IMR-90 (cell line): ENCODE measurements at regions not wholly inside any gene's neighbourhood (a gene's known extent, or its start where the extent isn't known, plus 50 kb on each side); places are given as distances from the start of the nearest gene placed in this dataset.

Experiments
- ATAC-seq: fragments of 200-7000 bp; cut with Tn5 transposase; 2 replicates; pipeline ENCODE4 v1.9.1; 2020; ENCODE audit warnings: low read depth, mild to moderate bottlenecking, moderate library complexity
- BruUV-seq: library from RNA; stranded (reverse); fragments of 400-500 nt; replicated peaks from 2 replicates; lab custom pipeline; 2021; lab: Mats Ljungman, UMichigan
- CTCF ChIA-PET: fragments of 300-600 bp; formaldehyde crosslinking; extraction: SDS; loops from one replicate; lab custom pipeline; 2021; ENCODE audit warnings: antibody characterized with exemption; lab: Yijun Ruan, JAX
- POLR2A ChIA-PET: fragments of 300-600 bp; sonication (Branson Sonifier 250); formaldehyde crosslinking; loops from one replicate; lab custom pipeline; 2022; ENCODE audit warnings: antibody characterized with exemption; ENCODE audit not compliant: unreplicated experiment; lab: Charles Lee
- DNase-seq: peaks from one replicate; pipeline ENCODE4 v3.0.0; 2013
- H2AFZ ChIP-seq: replicated peaks from 2 replicates; pipeline ENCODE3; 2013; ENCODE audit warnings: low read length, mild to moderate bottlenecking; ENCODE audit not compliant: poor library complexity
- H2AK5ac ChIP-seq: 2 replicates; pipeline ENCODE4 v1.6.1; 2013; ENCODE audit warnings: low read depth, low read length, inconsistent platforms
- H2AK9ac ChIP-seq: replicated peaks from 2 replicates; pipeline ENCODE3; 2013; ENCODE audit warnings: mild to moderate bottlenecking, low read depth, low read length, moderate library complexity; ENCODE audit not compliant: poor library complexity
- H2BK120ac ChIP-seq: 2 replicates; pipeline ENCODE4 v1.6.1; 2013; ENCODE audit warnings: low read depth, low read length, inconsistent platforms
- H2BK15ac ChIP-seq: 3 replicates; pipeline ENCODE4 v1.6.1; 2013; ENCODE audit warnings: low read depth, low read length, inconsistent platforms
- H2BK20ac ChIP-seq: 2 replicates; pipeline ENCODE4 v1.6.1; 2013; ENCODE audit warnings: low read depth, mild to moderate bottlenecking, inconsistent platforms, low read length, moderate library complexity
- H2BK5ac ChIP-seq: 2 replicates; pipeline ENCODE4 v1.6.1; 2013; ENCODE audit warnings: mild to moderate bottlenecking, low read depth, low read length, inconsistent platforms; ENCODE audit not compliant: poor library complexity, severe bottlenecking
- H3K14ac ChIP-seq: replicated peaks from 2 replicates; pipeline ENCODE4 v1.6.1; 2013; ENCODE audit warnings: low read depth, low read length, inconsistent platforms
- H3K18ac ChIP-seq: 2 replicates; pipeline ENCODE4 v1.6.1; 2013; ENCODE audit warnings: low read depth, low read length, control low read depth
- H3K23ac ChIP-seq: 2 replicates; pipeline ENCODE4 v1.6.1; 2013; ENCODE audit warnings: low read depth, low read length, inconsistent platforms
- H3K27ac ChIP-seq: 2 replicates; pipeline ENCODE4 v1.5.1; 2013; ENCODE audit warnings: mild to moderate bottlenecking, control low read depth, low read length; ENCODE audit not compliant: insufficient read depth
- H3K27me3 ChIP-seq: 2 replicates; pipeline ENCODE4 v1.6.1; 2013; ENCODE audit warnings: low read length; ENCODE audit not compliant: control insufficient read depth, insufficient read depth
- H3K36me3 ChIP-seq: 2 replicates; pipeline ENCODE4 v1.6.1; 2013; ENCODE audit warnings: low read length, mixed read lengths; ENCODE audit not compliant: control insufficient read depth, insufficient read depth
- H3K4ac ChIP-seq: 2 replicates; pipeline ENCODE4 v1.6.1; 2013; ENCODE audit warnings: low read depth, low read length, inconsistent platforms
- H3K4me1 ChIP-seq: 2 replicates; pipeline ENCODE4 v1.6.1; 2013; ENCODE audit warnings: low read length, mixed read lengths; ENCODE audit not compliant: control insufficient read depth, insufficient read depth
- H3K4me2 ChIP-seq: 2 replicates; pipeline ENCODE4 v1.6.1; 2013; ENCODE audit warnings: low read depth, mild to moderate bottlenecking, control low read depth, low read length, moderate library complexity
- H3K4me3 ChIP-seq: 2 replicates; pipeline ENCODE4 v1.5.1; 2013; ENCODE audit warnings: low read depth, mild to moderate bottlenecking, control low read depth, low read length, moderate library complexity; ENCODE audit not compliant: insufficient read depth
- H3K56ac ChIP-seq: 2 replicates; pipeline ENCODE4 v1.6.1; 2013; ENCODE audit warnings: low read length, inconsistent platforms; ENCODE audit not compliant: insufficient read depth; ENCODE audit errors: extremely low read depth
- H3K79me1 ChIP-seq, 2 experiments: 2 replicates each; pipeline ENCODE4 v1.6.1; 2013; ENCODE audit warnings: low read length in 2 of 2, inconsistent platforms in 1 of 2, low read depth in 1 of 2
- H3K9ac ChIP-seq: 2 replicates; pipeline ENCODE4 v1.6.1; 2013; ENCODE audit warnings: low read depth, low read length, control low read depth
- H3K9me1 ChIP-seq: 2 replicates; pipeline ENCODE4 v1.6.1; 2013; ENCODE audit warnings: low read length, inconsistent platforms; ENCODE audit not compliant: insufficient read depth
- H3K9me3 ChIP-seq: 2 replicates; pipeline ENCODE4 v1.6.1; 2013; ENCODE audit warnings: low read length; ENCODE audit not compliant: control insufficient read depth, insufficient read depth
- H4K20me1 ChIP-seq: 2 replicates; pipeline ENCODE4 v1.6.1; 2013; ENCODE audit warnings: low read length, inconsistent platforms; ENCODE audit not compliant: insufficient read depth
- H4K5ac ChIP-seq: 2 replicates; pipeline ENCODE4 v1.6.1; 2013; ENCODE audit warnings: mild to moderate bottlenecking, low read depth, low read length, control low read depth
- H4K8ac ChIP-seq, 2 experiments: 2 replicates each; pipeline ENCODE4 v1.6.1; 2013; ENCODE audit warnings: low read depth in 2 of 2, low read length in 2 of 2, control low read depth in 1 of 2, inconsistent platforms in 1 of 2
- H4K91ac ChIP-seq: 2 replicates; pipeline ENCODE4 v1.6.1; 2013; ENCODE audit warnings: low read depth, low read length, inconsistent platforms; ENCODE audit not compliant: insufficient read depth
- MAFK ChIP-seq: IDR thresholded peaks from 2 replicates; pipeline ENCODE4 v1.6.1; 2012; ENCODE audit warnings: low read depth, low read length, improper control_type of control experiment
- SMC3 ChIP-seq: fragments of 150-350 bp; IDR thresholded peaks from 2 replicates; pipeline ENCODE4 v1.6.1; 2016; ENCODE audit warnings: low read depth, mild to moderate bottlenecking, antibody characterized with exemption, low read length, moderate library complexity
- WGBS, 2 experiments: methylation state at CpG; one replicate each; pipeline versions ENCODE4 v1.1.5 to v1.1.7; 2013; ENCODE audit warnings: missing lambda C conversion rate in 2 of 2; ENCODE audit not compliant: insufficient read length in 1 of 2; ENCODE audit errors: extremely low coverage in 2 of 2; 5-methylcytosine and 5-hydroxymethylcytosine counted together
- dilution Hi-C: fragments of 300-500 bp; cut with HindIII; formaldehyde crosslinking; loops from one replicate; pipeline ENCODE4 v1.14.3; 2018; ENCODE audit warnings: low sequenced_read_pairs; ENCODE audit not compliant: unreplicated experiment
- in situ Hi-C: fragments of 300-500 bp; cut with MboI; formaldehyde crosslinking; loops from 3 replicates; pipeline ENCODE4 v1.14.3; 2019; ENCODE audit warnings: low sequenced_read_pairs, inconsistent platforms, mixed read lengths
- intact Hi-C: fragments of 100-400 bp; cut with micrococcal nuclease; formaldehyde crosslinking; loops from 2 replicates; pipeline ENCODE4 v1.10.0; 2022

DNA sequence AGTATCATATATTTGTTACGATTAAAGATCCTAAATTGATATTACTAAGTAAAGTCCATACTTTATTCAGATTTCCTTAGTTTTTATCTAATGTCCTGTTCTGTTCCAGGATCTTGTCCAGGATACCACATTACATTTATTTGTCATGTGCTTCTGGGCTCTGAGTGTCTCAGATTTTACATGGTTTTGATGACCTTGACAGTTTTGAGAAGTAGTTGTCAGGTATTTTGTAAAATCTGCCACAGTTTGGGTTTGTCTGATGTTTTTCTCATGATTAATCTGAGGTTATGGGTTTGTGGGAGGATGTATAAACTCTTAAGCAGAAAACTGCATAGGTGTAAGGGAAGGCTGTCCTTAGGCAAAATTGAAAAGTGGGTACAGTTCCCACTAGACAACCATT, 109.9 kb upstream of the BMP5 start:
- Histone ChIP-seq H3K4me2 (no peak overlapping the region), H2BK20ac (no peak overlapping the region), H3K36me3 (no peaks in the 10 kb centered on the region), H3K14ac (no peak overlapping the region), H3K79me1 (no peaks in the 10 kb centered on the region), H4K5ac (no peak overlapping the region), H2AFZ (no peak overlapping the region), H3K4me1 (no peaks in the 10 kb centered on the region), H4K91ac (no peak overlapping the region), H2AK9ac (no peak overlapping the region), H2BK5ac (no peak overlapping the region), H3K9me1 (no peaks in the 10 kb centered on the region), H3K4me3 (no peak overlapping the region), H3K18ac (no peak overlapping the region), H2AK5ac (no peak overlapping the region), H4K8ac (no peak overlapping the region), H3K23ac (no peak overlapping the region), H4K20me1 (no peaks in the 10 kb centered on the region), H3K27ac (no peak overlapping the region), H3K27me3 (peaks cover 4% of the 10 kb centered on the region), H2BK120ac (no peak overlapping the region), H3K4ac (no peak overlapping the region), H3K9me3 (no peaks in the 10 kb centered on the region), H2BK15ac (no peak overlapping the region), H3K9ac (no peak overlapping the region), H3K56ac (no peak overlapping the region)
- ATAC-seq (no peak), DNase-seq (no peak)
- no CpG with 5 or more reads among the region's 1 CpG for WGBS, 2 experiments
- dilution Hi-C loops: no loop called here
- CTCF ChIA-PET: no interaction called here
- intact Hi-C loops: no loop called here
- in situ Hi-C loops: loop anchor here (25.0 kb wide), 1 partner anchor 577 kb away; no protein-coding TSS in a partner anchor
- POLR2A ChIA-PET: no interaction called here
- no TSS peak for BruUV-seq
- TF ChIP-seq SMC3 (no peak), MAFK (peak; percentile 36; the same call in 1 of the 2 replicates)
